Panc1 (cell line): ENCODE measurements at regions not wholly inside any gene's neighbourhood (a gene's known extent, or its start where the extent isn't known, plus 50 kb on each side); places are given as distances from the start of the nearest gene placed in this dataset.

ENCODE experiments used
- ATAC-seq: fragments of 200-7000 bp; cut with Tn5 transposase; 2 replicates; pipeline ENCODE4 v1.9.1; 2020; ENCODE audit warnings: mild to moderate bottlenecking, moderate library complexity
- BruUV-seq: library from RNA; stranded (reverse); fragments of 400-500 nt; replicated peaks from 2 replicates; lab custom pipeline; 2021; lab: Mats Ljungman, UMichigan
- CTCF ChIA-PET: fragments of 300-600 bp; sonication (Branson Sonifier 250); formaldehyde crosslinking; loops from one replicate; lab custom pipeline; 2022; ENCODE audit warnings: antibody characterized with exemption; lab: Charles Lee
- POLR2A ChIA-PET: fragments of 300-600 bp; sonication (Branson Sonifier 250); formaldehyde crosslinking; loops from one replicate; lab custom pipeline; 2022; ENCODE audit warnings: antibody characterized with exemption; lab: Charles Lee
- DNase-seq: peaks from one replicate; pipeline ENCODE4 v3.0.0-alpha.2; 2010; ENCODE audit warnings: low read depth, low spot score
- H3K27ac ChIP-seq: 2 replicates; pipeline ENCODE4 v1.5.1; 2011; ENCODE audit warnings: mild to moderate bottlenecking, low read length, inconsistent platforms
- H3K27me3 ChIP-seq: fragments of 200-500 bp; sonication (Bioruptor generic); 2 replicates; pipeline ENCODE4 v1.6.0; 2014; ENCODE audit warnings: low read length, inconsistent platforms; ENCODE audit not compliant: control insufficient read depth, insufficient read depth
- H3K36me3 ChIP-seq: fragments of 200-500 bp; sonication (Bioruptor generic); 2 replicates; pipeline ENCODE4 v1.5.1; 2014; ENCODE audit warnings: inconsistent platforms, mild to moderate bottlenecking, low read length, moderate library complexity; ENCODE audit not compliant: control insufficient read depth, insufficient read depth
- H3K4me1 ChIP-seq: 2 replicates; pipeline ENCODE4 v1.5.1; 2011; ENCODE audit warnings: inconsistent platforms, mild to moderate bottlenecking, low read length, moderate library complexity; ENCODE audit not compliant: control insufficient read depth, insufficient read depth
- H3K4me3 ChIP-seq, 2 experiments: 2 replicates each; pipeline ENCODE4 v1.5.1; 2011 to 2012; ENCODE audit warnings: low read depth in 2 of 2, low read length in 2 of 2, mild to moderate bottlenecking in 2 of 2, inconsistent platforms in 1 of 2, moderate library complexity in 1 of 2
- H3K9me3 ChIP-seq: fragments of 200-500 bp; sonication (Bioruptor generic); 2 replicates; pipeline ENCODE4 v1.5.1; 2014; ENCODE audit warnings: low read depth, mild to moderate bottlenecking, inconsistent platforms, low read length, moderate library complexity; ENCODE audit not compliant: control insufficient read depth, insufficient read depth
- POLR2AphosphoS5 ChIP-seq: IDR thresholded peaks from 2 replicates; pipeline ENCODE4 v1.6.1; 2012; ENCODE audit warnings: mild to moderate bottlenecking, low read depth, low read length, moderate library complexity
- REST ChIP-seq, 2 experiments: IDR thresholded peaks; 2 replicates each; pipeline ENCODE4 v1.6.1; 2011 to 2012; ENCODE audit warnings: low read depth in 2 of 2, control low read depth in 1 of 2, low read length in 1 of 2, mild to moderate bottlenecking in 1 of 2, moderate library complexity in 1 of 2; ENCODE audit not compliant: insufficient read depth in 1 of 2
- SIN3A ChIP-seq: IDR thresholded peaks from 2 replicates; pipeline ENCODE4 v1.6.1; 2012; ENCODE audit warnings: low read depth, mild to moderate bottlenecking, low read length, moderate library complexity, borderline replicate concordance; ENCODE audit not compliant: insufficient read depth
- TCF7L2 ChIP-seq: IDR thresholded peaks from 2 replicates; pipeline ENCODE4 v1.6.1; 2011; ENCODE audit warnings: mild to moderate bottlenecking, low read depth, low read length, inconsistent platforms
- in situ Hi-C: cut with HindIII; loops from 2 replicates; pipeline ENCODE4 v1.10.0; 2016; ENCODE audit warnings: low sequenced_read_pairs, low pct_unique_long_range_greater_than_20kb
- intact Hi-C: fragments of 100-400 bp; cut with micrococcal nuclease; formaldehyde crosslinking; loops from one replicate; pipeline ENCODE4 v1.10.0; 2022; ENCODE audit not compliant: unreplicated experiment
- TF ChIP-seq, protein P1 (sequence below): fragments of 450-650 bp; IDR thresholded peaks from 2 replicates; pipeline ENCODE4 v1.5.1; 2017; ENCODE audit warnings: mild to moderate bottlenecking

DNA sequence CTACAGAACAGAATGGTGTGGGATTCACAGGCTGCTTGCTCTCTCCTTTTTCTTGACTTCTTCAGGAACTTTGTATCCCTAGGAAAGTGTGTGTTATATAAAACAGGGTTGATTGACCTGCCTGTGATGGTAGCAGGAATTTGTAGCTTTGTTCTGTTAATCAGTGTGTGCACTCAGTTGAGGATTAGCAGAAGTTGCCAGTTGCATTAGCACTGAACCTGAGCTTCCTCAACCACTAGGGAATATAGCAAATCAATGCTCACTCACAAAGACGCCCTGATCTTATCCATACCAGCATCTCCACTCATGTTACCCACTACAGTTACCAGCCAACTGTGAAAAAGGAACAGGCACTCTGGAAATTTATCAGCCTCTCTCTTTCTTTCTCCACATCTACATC, 319.1 kb upstream of the EMCN start:
- no peak for ATAC-seq
- H3K27me3 ChIP-seq = no peaks in the 10 kb centered on the region
- no TSS peak for BruUV-seq
- ChIA-PET POLR2A (no interaction called here), CTCF (no interaction called here)
- intact Hi-C loops = no loop called here
- H3K4me1 ChIP-seq = no peaks in the 10 kb centered on the region
- no peak for DNase-seq
- no peak overlapping the region for H3K27ac ChIP-seq
- no peak overlapping the region for H3K4me3 ChIP-seq
- TF ChIP-seq, protein P1, sequence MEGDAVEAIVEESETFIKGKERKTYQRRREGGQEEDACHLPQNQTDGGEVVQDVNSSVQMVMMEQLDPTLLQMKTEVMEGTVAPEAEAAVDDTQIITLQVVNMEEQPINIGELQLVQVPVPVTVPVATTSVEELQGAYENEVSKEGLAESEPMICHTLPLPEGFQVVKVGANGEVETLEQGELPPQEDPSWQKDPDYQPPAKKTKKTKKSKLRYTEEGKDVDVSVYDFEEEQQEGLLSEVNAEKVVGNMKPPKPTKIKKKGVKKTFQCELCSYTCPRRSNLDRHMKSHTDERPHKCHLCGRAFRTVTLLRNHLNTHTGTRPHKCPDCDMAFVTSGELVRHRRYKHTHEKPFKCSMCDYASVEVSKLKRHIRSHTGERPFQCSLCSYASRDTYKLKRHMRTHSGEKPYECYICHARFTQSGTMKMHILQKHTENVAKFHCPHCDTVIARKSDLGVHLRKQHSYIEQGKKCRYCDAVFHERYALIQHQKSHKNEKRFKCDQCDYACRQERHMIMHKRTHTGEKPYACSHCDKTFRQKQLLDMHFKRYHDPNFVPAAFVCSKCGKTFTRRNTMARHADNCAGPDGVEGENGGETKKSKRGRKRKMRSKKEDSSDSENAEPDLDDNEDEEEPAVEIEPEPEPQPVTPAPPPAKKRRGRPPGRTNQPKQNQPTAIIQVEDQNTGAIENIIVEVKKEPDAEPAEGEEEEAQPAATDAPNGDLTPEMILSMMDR = no peak
- TF ChIP-seq REST (IDR thresholded peaks at IDR 0.05; ENCODE audit: insufficient read depth in 1 of 2, low read depth in 2 of 2, low read length in 1 of 2) = no peak
- no peaks in the 10 kb centered on the region for H3K36me3 ChIP-seq
- in situ Hi-C loops = no loop called here
- H3K9me3 ChIP-seq = no peaks in the 10 kb centered on the region

DNA sequence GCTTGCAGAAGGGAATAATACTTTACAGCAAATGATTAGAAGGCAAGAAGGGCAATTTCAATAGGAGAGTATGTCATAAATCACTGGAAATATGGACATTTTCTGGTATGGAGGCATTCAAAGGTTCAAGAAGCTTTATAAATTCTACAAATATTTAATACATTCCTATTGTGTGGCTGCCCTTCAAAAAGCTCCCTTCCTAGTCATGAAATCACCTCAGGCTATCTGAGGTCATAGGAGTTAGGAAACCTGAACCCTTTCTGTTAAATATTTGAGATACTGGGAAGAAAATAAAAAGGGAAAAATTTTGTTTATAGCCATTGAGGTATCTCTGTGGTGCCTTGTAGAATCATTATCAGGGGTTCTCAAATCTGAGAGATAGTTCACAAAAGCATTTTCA, 316.8 kb upstream of the EMCN start:
- no peaks in the 10 kb centered on the region for H3K9me3 ChIP-seq
- BruUV-seq = no TSS peak
- ATAC-seq (no peak), DNase-seq (no peak)
- no peaks in the 10 kb centered on the region for H3K4me1 ChIP-seq
- ChIA-PET POLR2A (no interaction called here), CTCF (no interaction called here)
- no peak for TF ChIP-seq SIN3A
- TF ChIP-seq REST (IDR thresholded peaks at IDR 0.05; ENCODE audit: insufficient read depth in 1 of 2, low read depth in 2 of 2, low read length in 1 of 2) = no peak
- no peak for TF ChIP-seq TCF7L2
- TF ChIP-seq POLR2AphosphoS5 = no peak
- TF ChIP-seq, protein P1 = no peak
- H3K36me3 ChIP-seq = no peaks in the 10 kb centered on the region
- in situ Hi-C loops (no loop called here), intact Hi-C loops (no loop called here)
- no peak overlapping the region for H3K4me3 ChIP-seq
- no peak overlapping the region for H3K27ac ChIP-seq
- H3K27me3 ChIP-seq = no peaks in the 10 kb centered on the region
